ENCODE measurements at regions not wholly inside any gene's neighbourhood (a gene's known extent, or its start where the extent isn't known, plus 50 kb on each side); places are given as distances from the start of the nearest gene placed in this dataset.

DNA sequence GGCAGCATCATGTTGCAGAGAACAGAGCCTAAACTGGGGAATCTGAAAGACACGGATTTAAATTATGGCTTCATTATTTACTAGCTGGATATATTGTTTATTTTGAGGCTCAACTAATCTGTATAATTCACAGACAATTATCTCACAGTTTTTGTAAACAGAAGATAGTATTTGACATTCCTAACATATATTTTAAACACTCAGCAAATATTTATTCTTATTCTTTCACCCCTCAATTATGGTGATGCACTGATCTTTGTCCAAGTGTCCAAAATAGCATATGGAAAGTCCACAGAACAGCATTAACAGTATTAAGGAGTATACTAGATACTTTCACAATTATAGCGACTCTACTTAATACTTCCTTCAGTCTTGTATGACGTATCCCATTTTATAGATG lies 257.0 kb downstream of the ADGRG6 start:
- DNase-seq = no peak

DNA sequence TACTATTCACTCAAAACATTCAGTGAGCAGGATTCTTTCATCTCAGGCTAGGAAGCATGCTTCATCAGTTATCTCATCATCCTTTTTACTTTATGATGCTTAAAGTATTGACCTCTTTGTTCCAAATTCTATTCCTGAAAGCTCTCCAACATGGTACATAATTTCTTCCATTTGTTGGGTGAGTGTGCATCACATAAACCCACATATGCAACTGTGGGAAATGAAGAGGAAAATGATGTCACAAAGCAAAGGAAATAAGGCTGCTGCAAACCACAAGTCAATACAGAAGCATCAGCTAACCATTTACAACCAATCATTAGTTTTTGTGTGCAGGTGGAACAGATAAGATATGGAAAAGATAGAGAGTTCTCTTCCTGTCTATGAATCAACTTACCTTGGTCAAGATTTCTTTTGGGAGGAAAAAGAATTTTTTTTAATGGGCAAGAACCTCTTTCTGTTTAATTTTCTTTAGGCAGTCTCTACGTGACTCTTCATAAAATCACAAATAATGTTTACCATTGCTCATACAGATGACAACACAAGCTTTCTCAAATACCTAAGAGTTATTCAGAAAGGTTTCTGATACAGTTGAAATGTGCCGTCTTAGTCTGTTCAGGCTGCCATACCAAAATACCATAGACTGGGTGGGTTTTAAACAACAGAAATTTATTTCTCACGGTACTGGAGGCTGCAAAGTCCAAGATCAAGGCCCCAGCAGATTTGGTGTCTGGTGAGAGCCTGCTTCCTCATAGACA lies 259.9 kb downstream of the ADGRG6 start:
- DNase-seq = no peak

DNA sequence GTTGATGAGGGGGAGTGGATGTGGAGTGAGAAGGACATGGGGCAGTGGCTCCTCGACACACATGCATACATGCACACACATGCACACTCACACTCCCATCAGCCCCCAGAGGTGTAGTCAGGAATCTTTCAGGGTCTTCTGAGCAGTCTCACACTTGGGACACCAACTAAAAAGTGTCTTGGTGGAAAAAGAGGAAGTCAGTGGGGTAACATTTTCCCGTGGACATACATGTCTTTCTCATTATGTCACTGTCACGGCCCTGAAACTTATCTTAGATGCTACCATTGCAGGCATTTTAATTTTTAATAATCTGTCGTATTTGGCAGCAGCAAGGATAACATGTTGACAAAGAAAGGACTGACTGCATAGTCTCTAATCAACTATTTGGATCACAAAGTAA lies 261.1 kb downstream of the ADGRG6 start:
- no peak for DNase-seq

DNA sequence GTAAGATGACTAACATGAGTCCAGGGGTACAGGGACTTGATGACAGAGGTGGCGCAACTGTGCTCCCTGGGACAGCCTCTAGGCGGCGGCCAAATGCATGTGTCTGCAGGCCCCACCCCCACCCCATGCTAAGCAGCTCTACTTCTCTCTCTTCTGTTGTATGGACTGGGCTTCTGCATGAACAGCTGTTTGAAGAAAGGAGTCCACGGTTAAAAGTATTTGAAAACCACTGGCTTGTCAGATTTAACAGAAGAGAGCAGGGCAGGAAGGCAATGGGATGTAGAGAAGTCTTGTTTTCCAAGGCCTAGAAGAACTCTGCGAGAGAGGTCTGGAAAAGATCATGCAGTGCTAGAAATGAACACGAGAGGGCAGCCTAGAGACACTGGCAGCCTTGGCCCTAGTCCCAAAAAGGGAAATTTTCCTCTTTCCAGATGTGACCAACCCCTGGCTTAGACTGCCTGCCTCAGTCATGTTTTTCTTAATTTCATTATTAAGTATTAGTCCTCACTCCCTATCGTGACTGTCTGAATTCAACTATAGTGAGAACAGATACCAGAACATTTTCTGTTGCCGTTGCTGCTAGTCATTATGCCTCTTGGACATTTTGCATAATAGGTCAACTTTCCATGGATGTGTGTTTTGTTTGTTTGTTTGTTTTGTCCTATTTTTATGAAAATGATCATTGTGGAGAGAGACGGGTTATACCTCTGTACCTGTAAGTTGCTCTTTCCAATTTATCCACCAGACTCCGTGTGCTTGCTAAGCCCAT lies 265.0 kb downstream of the ADGRG6 start:
- peak in 16 of 51 donors; percentile 0 to 39 (median 6) for DNase-seq

DNA sequence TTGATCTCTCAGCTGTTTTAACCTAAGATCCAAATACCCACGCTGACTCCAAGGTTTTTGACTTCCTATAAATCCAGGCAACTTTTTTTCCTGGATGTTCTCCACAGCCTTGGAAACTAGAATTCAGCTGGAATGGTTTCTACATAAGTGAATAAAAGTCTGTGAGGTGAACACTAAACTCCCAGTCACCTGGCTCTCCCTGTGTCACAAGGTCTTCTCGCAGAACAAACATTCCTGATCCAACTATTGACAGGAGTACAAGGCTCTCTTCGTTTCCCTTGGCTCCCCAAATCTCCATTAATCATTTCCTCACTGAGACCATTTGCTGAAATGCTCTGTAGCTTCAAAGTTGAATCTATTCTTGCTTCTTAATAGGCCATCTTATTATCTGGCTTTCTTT lies 265.7 kb downstream of the ADGRG6 start:
- no peak for DNase-seq

DNA sequence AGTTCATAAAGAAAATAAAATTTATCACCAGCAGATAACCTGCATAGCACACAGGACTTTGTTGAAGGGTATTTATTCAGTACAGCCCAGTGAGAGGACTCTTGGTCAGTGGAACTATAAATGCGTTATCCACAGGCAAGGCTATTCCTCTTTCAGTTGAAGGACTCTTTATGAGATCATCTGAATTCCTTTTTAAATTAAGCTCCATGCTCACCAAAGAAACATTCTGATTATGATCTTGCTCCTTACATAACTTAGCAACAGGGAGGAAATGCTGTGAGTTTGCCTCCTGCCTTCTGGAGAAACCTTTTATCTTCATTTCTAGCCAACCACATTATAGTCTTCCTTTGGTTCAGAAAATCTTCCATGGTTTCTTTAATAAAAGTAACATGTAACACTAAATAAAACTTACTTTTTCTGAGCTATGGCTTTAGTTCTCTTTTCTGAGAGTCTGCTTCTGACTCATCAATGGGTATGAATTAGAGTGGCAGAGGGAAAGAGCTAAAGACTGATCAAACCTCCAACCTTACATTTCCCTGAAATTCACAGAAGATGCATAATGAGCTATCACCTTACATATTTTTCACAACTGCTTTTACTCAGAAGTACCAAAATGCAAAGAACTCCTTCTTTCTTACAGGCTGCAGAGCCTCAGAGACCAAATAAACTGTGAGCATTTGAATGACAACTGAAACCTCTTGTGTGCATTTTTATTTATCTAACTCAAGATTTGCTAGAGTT lies 267.2 kb downstream of the ADGRG6 start:
- DNase-seq = no peak

DNA sequence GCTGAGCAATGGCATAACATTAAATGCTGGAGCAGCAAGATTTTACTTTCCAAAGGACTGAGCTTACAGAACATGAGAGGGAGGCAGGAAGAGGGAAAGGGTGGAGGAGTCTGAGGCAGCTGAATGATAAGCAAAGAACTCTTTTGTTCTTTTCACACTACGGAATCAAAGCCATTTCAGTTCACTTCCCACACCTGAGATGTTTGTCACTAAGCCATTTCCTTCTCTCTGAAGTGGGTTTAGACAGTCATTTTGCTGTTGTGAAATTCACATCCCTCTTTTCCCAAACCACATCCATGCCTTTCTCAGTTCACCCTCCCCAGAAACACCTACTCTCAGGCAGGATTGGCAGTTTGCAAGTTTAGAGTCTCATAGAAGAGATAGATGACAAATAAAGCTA lies 267.9 kb downstream of the ADGRG6 start:
- DNase-seq = peak in 1 of 51 donors; percentile 19

DNA sequence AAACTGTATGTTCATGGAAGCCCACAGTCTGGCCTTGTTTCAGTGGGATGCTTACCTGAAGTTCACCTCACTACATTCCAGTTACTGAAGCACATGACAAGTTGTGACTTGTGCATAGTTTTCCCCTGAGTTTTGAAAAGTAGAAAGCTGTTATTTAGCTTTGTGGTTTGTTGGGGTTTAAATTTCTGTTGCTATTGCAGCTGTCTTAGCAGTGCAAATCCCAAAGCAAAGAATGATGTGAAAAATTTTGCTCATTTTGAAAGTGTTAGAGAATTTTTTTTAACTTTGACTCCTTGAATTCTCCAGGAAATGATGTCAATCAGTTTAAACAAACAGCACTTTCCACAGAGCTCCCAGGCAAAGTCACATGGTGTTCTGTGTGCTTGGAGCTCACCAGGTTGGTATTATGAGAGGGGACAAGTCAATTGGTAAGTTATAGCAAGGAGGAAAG lies 268.4 kb downstream of the ADGRG6 start:
- no peak for DNase-seq

DNA sequence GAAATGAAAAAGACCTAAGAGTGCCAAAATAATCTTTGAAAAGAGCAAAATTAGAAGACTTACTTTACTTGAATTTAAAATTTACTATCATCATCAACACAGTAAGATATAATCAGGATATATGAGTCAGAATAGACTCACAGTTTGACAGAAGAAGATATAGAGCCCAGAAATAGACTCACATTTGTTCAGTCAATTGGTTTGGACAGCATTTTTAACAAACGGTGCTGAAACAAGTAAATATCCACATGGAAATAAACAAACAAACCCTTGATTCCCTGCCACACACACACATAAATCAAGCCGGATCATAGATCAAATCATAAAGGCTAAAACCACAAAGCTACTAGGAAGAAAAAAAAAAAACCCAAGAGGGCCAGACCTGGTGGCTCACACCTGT lies 291.1 kb downstream of the ADGRG6 start:
- no peak for DNase-seq

DNA sequence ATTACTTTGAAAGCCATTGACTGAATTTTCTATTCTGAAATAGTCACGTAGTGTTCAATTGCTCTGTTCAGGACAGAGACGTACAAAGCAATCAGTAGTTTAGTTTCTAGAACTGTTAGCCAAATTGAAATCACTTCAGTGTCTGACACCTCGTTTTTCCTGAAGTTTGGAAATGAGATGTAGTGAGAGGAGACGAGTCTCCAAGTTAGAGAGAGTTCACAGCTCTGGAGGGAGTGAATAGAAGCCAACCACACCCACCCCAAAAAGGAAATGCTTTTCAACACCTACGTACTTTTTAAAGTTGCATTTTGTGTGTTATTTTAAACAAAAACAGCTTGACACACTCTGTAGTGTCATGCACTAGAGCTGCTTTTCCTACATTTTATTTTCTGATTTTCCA lies 296.0 kb downstream of the ADGRG6 start:
- no peak for DNase-seq

DNA sequence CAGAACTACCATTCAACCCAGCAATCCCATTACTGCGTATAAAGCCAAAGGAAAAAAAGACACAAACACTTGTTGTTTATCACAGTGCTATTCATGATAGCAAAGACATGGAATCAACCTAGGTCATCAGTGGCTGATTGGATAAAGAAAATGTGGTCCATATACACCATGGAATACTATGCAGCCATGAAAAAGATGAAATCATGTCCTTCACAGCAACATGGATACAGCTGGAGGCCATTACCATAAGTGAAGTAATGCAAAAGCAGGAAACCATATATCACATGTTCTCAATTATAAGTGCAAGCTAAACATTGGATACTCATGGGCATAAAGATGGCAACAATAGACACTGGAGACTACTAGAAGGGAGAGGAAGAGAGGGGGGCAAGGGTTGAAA lies 299.6 kb downstream of the ADGRG6 start:
- DNase-seq = no peak

DNA sequence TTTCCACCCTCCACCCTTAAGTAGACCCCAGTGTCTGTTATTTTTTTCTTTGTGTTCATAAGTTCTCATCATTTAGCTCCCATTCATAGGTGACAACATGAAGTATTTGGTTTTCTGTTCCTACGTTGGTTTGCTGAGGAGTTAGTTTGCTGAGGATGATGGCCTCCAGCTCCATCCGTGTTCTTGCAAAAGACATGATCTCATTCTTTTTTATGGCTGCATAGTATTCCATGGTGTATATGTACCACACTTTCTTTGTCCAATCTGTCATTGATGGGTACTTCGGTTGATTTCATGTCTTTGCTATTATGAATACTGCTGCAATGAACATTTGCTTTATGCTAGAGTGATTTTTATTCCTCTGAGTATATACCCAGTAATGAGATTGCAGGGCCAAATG lies 301.2 kb downstream of the ADGRG6 start:
- DNase-seq = no peak

DNA sequence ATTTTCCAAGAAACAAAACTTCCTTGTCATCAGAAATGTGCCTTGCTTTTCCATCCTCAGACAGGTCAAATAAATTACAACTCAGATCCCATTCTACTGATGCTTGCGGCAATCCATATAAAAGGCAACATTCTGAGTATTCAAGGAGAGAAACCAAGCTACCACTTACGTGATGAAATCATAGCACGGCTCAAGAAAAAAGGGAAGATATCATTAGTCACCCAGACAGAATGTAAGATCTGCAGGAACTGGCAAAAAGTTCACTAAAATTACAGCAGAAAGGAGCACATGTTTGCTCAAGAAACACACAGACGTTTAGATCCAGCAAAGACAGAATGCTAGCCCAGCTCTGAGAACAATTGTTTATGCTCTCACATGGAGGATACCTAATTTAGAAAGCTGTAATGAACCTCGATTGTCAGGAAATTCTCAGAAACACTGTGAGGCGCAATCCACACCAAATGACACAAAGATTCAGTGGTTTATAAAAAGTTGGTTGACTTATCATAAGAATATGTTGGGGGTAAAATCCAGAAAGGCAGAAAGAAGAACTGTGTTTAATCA lies 304.2 kb downstream of the ADGRG6 start:
- DNase-seq = peak in 1 of 51 donors; percentile 6

DNA sequence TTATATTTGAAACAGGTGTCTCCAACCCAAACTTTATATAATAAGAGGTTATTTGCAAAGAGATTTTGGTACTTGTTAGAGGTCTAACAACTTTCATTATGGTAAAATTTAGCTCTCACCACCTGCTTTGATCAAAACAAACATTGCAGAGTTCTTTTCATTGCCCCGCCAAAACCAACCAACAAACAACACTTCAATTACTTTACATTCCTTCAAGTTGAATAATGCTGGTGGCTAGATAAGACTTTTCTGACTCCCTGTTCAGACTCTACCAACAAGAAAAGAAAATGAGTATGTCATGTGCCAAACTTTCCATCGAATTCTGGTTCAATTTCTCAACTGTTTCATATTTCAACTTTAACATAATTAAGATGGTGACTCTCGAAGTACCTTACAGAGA lies 311.1 kb downstream of the ADGRG6 start:
- no peak for DNase-seq

DNA sequence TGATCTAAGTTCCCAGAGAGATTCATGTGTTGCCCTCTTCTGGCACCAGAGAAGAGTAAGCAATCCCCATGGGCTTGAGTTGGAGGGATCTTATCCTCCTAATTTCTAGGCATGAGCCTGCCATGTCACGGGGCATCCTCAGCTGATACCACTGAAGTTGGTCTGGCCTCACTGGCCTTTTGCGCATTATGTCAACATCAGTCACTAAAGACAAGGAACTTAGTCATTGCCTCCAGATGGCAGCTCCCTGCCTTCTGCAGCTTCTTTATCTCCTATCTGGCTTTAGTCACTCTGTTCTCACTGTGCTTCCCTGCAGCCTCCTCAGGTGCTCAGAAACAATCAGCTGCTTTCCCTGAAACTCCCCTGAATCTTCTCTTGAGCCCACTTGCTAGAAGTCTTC lies 312.2 kb downstream of the ADGRG6 start:
- no peak for DNase-seq

DNA sequence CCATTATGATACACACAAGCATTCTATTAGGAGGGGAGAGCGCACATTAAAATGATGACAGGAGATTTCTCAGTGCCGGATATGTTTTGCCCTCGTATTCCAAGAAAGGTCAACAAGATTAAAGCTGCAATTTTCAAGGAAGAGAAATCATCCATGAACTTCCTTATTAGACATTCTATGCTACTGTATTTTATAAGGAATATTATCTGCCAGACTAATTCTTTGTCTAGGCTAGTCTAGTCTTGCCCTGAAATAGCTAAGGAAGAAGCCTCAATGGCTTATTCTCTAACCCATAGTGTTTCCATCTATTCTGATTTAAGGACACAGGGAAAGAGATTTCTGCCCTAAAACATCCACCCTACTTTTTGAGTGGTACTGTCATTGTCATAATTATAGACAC lies 315.4 kb downstream of the ADGRG6 start:
- no peak for DNase-seq

DNA sequence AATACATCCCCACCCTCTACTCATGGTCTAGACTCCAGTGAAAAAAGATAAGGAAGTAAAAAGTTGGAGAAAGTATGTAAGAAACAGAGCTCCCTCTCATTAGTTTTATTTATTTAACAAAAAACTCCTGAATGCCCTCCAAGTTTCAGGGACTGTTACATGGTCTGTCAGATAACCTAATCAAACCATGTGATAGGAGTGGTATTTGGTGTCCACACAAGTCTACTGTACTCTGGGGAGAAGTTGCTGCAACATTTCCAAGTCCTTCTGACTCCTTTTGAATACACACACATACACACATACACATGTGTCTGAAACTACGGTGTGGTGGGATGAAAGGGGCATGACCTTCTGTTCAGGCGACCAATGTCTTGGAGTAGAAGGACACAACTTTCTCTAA lies 320.0 kb downstream of the ADGRG6 start:
- no peak for DNase-seq

DNA sequence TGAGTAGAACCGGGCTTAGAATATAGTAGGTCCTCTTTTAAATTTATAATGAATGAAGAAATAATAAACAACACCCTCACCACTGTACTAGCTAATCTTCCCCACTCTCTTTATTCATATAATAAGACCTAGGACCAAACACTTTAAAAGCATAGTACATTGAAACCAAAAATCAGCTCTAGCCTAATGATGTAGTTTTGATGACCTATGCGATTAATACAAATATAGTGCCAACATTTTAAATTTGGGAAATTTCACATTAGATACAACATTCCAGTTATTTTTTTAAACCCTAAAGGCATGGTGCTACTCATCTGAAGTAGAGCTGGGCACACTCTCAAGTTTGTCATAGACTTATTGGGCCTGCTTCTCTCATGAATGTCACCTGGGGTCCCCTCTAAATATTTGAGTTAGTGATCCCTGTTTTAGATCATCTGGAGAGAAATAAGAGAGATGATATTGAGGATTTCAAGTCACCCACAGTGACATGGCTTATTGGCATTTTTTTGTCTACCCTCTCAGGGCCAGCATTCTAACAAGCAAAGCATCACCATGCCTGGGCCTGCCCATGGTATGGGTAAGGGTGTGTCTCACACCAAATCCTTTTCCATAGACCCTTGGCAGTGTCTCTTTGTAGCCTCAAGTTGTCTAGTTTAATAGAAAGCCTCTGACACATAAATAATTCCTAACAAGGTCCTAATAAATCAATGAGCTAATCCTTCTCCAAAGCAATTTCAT lies 319.8 kb downstream of the HIVEP2 start:
- DNase-seq = no peak

DNA sequence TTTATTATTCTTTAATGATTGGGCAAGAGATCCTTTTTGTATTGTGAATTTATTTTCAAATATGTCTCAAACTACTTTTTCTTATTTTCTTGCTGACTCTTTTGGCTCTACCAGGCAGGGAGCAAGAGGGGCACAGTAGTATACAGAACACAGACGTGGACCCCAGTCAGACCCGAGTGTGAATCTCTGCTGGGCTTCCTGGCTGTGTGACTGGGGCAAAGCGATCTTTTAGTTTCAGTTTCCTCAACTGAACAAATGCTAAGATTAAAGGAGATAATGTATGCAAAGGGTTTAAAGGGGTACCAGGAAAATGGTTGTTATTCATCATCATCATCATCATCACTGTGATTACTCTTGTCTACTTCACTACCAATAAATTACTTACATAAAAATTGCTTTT lies 317.5 kb downstream of the HIVEP2 start:
- no peak for DNase-seq

DNA sequence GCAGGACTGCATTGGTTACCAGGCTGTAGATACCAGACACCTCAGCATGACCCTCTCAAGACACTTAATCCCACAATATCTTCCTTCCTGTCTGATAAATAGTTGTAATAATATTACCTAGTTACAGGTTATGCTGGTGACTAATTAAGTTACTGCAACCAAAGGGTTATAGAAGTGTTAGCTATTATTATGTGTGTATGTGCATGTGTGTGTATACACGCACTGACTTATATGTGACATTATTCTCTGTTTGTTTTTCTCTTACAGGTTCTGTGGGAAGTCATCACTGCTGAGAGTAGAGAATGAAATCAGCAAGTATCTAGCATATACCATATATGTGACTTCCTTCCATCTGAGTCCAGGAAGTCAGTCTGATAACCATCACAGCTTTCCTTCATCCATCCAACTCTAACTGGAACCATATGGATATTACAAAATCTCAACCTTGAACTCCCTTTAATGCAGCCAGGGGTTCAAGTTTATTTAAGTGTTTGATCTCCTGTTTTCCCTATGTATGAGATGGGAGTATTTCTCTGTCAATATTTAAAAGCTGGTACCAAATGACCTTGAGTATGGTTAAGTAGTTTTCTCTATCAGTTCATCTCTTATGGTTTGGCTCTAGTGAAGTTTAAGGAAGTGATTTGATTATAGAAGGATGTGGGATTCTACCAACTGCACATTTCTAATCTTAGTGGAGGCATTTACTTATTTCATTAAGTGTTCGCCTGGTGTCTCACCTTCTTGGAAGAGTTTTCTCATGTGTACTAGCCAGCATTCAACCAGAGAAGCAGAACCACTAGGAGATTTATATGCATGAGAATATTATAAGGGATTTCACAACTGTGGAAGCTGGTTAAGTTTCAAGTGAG lies 313.2 kb downstream of the HIVEP2 start:
- no peak for DNase-seq

Measured in hypothalamus (tissue), 51 donors.